ENCODE measurements at regions not wholly inside any gene's neighbourhood (a gene's known extent, or its start where the extent isn't known, plus 50 kb on each side); places are given as distances from the start of the nearest gene placed in this dataset.

DNA sequence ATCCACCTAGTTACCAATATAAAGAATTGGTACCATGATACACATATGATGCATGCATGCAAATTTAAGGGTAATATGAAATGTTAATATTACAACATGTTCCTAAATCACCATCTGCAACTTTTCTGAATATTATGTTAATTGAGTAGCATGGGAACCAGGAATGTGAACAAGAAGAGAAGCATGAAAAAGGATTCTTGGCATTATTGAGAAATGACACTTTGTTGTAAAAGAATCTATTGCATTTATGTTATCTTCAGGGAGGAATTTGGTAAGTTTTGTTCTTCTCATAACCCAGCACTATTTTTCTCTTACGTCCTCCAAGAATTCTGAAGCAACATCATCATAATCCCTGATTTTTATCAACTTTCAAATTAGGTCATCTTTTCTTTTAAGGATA, 159.9 kb upstream of the SLC25A13 start:
- peak; percentile 0 for DNase-seq

GRCh38 chr7:96479015-96479645, 157.2 kb upstream of the SLC25A13 start:
- no peak for DNase-seq

DNA sequence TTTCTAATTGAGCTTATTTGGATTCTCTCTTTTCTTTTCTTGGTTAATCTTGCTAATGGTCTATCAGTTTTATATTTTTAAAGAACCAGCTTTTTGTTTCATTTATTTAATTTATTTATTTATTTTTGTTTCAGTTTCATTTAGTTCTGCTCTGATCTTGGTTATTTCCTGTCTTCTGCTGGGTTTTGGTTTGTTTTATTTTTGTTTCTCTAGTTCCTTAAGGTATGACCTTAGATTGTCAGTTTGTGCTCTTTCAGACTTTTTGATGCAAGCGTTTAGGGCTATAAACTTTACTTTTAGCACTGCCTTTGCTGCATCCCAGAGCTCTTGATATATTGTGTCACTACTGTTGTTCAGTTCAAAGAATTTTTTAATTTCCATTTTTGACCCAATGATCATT, 149.7 kb upstream of the SLC25A13 start:
- no peak for DNase-seq

DNA sequence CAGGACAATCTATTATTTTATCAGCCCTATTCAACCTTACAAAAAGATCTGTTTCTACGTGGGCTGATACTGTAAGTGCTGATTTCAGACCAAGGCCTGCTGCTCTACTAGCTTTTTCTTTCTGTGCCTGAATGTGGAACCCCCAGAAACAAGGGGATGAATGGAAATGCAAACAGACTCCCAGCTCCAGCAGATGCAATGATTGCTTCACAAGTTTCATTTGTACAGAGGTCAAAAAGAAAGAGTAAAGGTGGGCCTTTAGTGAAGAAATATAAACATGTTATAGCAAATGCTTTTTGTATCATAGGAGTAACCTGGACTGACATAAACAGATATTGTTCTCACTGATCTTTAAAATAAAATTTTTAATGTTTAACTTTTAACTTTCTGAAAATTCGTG, 130.2 kb upstream of the SLC25A13 start:
- no peak for DNase-seq

DNA sequence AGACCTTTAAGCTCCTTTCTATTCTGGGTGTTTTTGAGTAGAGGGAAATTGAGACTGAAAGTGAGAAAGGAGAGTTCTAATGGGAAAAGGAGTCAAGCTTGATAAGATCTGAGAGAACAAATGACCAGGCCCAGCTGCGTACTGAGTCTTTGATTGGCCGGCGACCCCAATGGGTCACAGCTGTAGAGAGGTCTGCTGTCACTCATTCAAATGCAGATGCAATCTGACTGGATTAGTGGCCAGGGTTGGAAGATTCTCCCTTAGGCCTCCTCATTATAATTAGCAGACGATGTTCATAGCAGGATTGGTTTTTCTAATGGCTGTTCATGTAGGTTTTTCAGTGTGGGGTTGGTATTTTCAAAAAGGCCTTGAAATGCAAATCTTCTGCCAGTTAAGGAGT, 127.2 kb upstream of the SLC25A13 start:
- no peak for DNase-seq

DNA sequence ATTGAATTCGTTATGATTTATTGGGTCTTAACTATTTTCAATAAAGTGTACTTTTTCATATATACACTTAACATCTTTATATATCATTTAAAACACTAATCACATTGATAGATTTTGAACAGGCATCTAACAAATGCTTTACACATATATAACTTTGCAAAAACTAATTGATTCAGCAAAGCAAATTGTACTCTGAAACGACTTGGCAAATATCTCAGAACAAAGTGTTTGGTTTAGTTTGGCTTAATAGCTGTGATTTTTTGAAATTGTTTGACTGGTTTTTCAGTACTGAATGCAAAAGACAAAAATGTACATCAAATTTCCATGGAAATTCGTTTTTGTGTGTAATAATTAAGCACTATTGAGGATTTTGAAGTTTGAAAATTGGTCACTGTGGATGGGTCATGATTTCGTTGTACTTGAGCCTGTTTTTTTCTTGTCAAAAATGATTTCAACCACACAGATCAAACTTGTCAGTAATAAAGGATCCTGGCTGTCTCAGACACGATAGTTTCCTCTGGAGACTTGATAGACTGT, 125.3 kb upstream of the SLC25A13 start:
- no peak for DNase-seq

GRCh38 chr7:96441436-96442084, 119.7 kb upstream of the SLC25A13 start:
- DNase-seq, result no peak

DNA sequence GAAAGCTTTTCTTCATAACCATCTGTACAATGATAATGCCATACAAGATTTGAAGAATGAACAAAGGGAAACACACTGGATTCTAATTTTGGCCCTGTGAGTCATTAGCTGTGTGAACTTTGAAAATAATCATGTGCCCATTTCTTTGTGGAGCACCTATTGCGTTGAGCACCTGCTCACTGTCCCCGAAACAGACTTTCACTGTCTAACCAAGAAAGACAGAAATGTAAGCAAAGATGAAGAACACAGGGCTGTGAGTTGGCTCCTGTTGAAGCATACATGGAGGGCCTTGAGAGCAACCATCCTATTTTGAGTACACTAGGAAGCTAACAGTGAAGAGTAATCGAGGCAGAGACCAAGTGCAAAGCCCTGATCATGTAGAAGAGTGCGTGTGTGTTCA, 118.4 kb upstream of the SLC25A13 start:
- no peak for DNase-seq

GRCh38 chr7:96436880-96437279, 115.0 kb upstream of the SLC25A13 start:
- DNase-seq, result no peak

- DNase-seq, result no peak
Observed at GRCh38 chr7:96430356-96430755, 108.5 kb upstream of the SLC25A13 start.

GRCh38 chr7:96427143-96427542, 105.2 kb upstream of the SLC25A13 start:
- no peak for DNase-seq

DNA sequence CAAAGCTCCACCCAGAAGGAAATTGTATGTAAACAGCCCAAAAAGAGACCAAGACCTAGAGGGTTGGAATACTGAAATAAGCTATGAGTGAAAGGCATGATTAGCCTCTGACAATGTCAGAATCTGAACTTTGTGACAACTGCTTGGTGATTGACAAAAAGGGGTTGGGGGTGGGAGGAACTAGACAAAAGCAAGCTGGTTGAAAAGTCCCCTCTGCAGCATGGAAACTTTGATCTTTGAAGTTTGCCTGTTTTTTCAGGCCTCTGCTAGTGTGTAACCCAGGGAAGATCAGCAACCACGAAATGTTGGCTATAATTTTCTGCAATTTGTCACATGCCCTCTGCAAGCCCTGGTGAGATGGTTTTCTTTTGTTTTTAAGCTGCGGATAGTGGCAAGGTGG, 104.8 kb upstream of the SLC25A13 start:
- DNase-seq, result no peak

DNA sequence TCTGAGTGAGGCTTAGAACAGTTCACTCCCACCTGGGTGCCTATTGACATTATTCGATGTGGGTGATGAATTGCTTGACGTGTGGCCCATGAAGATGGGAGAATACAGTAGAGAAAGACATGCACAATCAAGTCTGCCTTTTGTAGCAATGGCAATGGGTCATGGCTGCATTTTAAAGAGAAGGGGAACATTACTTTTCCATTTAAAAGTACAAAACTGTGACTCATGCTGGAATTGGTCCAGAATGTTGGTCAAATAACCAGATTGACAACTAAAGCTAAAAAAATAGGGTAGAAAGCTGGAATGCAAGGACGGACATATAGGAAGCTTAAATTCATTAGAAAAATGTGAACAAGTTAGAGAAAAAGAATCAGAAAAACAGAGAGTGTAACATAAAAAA, 104.1 kb upstream of the SLC25A13 start:
- DNase-seq, result peak; percentile 14

DNA sequence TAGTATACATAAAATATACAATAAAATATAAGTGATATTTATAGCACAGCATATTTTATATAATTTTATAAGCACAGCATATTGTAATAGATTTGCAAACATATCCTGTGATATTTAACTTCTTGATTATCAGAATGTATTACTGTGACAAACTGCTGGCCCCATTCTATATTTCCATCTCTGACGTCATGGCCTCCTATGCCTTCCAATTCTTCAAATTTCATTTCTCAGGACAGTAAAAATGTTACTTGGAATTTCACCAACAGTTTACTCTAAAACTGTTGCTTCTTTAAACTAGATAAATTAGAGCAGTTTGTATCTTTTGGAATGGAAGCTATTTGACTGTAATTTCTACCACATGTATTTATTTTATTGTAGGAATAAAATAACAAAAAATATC, 102.5 kb upstream of the SLC25A13 start:
- no peak for DNase-seq

DNA sequence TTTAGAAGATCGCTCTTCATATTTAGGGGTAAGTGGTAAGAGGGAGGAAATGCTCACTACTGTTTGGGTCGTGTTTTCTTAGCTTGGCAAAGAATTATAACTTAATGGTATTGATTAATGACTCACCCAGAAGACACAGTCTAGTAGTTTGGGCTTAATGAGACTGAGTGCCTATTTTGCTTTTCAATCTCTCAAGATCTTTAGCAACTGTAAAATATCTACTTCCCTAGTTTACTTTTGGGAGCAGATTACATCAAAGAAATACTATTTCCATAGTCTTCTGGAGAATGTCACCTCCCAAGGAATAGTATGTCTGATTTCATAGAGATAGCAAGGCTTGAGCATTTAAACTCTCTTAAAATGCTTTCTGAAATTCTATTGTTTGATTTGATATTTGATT, 100.5 kb upstream of the SLC25A13 start:
- DNase-seq, result no peak

GRCh38 chr7:96418581-96418980, 96.7 kb upstream of the SLC25A13 start:
- DNase-seq, result no peak

DNA sequence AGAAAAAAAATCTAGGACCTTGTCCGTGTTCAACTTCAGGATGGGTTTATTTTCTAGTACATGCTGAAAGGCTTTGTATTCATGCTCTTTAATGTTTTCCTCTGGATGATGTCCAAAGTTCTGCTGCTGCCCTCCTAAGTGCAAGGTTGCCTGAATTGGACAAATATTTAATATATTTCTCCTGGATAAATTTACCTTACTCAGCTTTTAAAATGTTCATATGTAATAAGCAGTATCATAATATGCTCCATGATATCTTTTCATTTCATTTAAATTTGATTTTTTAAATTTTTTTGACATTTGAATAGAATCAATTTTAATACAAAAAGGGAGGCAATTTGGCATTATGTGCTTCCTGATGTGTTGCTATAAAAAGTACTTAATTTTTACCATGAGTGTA, 95.9 kb upstream of the SLC25A13 start:
- no peak for DNase-seq

- no peak for DNase-seq
Observed at GRCh38 chr7:96416599-96416998, 94.7 kb upstream of the SLC25A13 start.

DNA sequence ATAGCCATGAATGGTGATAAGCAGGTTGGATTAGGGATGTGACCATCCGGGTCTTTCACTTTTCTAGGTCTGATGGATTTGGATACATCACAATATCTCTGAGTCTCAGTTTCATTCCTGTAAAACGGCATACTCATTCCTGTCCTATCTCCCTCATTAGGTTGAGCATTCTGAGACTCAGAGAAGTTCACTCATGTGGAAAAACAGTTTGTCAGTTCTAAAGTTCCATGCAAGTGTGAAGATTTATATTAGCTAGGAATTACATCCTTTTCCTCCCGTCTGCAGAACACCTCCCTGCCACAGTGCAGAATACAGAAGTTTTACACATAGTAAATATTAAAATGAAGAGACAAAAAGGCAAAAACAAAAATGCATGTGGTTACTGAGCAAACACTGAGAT, 94.2 kb upstream of the SLC25A13 start:
- DNase-seq, result no peak

- DNase-seq, result no peak
Observed at GRCh38 chr7:96415293-96415940, 93.5 kb upstream of the SLC25A13 start.

DNA sequence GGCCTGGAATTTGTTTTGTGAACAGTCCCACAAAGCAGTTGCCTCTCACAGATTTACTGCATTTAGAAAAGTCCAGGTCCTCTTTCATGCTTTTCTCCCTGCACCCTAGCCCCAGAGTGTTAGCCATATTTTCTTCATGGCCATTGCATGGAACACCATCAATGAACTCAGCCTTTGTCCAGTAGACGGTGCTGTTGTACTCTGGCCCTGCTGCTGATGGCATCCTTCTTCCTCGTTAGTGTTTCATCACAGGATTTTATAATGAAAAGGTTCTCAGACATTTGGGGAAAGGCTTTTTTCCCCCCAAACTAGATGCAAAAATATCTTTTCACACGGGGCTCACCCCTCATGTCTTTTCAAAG, 93.0 kb upstream of the SLC25A13 start:
- peak; percentile 19 for DNase-seq

DNA sequence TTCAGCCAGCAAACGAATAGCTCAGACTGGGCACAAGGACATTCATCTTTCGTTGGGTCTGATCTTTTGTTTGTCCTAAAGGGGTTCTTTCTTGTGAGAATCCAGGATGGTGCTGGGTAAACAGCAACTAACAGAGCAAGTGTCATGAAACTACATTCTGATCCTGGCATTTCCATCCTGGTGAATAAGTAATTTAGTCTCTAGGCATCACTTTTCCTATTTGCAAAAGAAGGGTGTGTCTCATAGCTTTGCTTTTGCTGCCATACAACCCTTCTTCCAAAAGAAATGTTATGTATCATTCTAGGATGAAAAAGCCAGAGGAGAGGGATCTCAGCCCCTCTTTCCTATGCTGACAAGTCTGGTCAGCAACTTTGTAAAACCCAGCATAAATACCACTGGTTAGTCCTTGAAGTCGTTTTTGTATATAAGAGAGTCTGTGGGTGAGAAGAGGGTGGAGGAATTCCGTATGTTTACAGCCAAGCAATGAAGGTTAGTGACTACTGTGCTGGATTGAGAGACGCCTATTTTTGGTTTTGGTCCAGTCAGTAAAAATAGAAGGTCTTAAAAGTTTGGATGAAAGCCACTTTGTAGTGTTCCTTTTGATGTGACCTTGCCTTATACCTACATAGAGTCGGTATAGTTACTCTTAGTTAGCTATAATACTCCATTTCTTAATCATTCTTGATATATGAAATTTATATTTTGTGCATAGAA, 88.4 kb upstream of the SLC25A13 start:
- DNase-seq, result no peak

- no peak for DNase-seq
Observed at GRCh38 chr7:96408881-96409280, 87.0 kb upstream of the SLC25A13 start.

- peak; percentile 16 for DNase-seq
Observed at GRCh38 chr7:96407427-96407826, 85.5 kb upstream of the SLC25A13 start.

All from fibroblast of upper back skin (primary cell).